GM12801 (cell line): ENCODE measurements at regions not wholly inside any gene's neighbourhood (a gene's known extent, or its start where the extent isn't known, plus 50 kb on each side); places are given as distances from the start of the nearest gene placed in this dataset.

Experiments used
- CTCF ChIP-seq: IDR thresholded peaks from one replicate; pipeline ENCODE4 v1.5.1; 2011; ENCODE audit warnings: control low read depth; ENCODE audit not compliant: insufficient read length; ENCODE audit errors: extremely low read depth

- no peak for TF ChIP-seq CTCF
These were observed 215.3 kb downstream of the ZFP36L2 start for GRCh38 chr2:43011158-43011491.

GRCh38 chr2:43010438-43011157 lies 215.8 kb downstream of the ZFP36L2 start:
- TF ChIP-seq CTCF: no peak

GRCh38 chr2:43009448-43009847 lies 217.0 kb downstream of the ZFP36L2 start:
- no peak for TF ChIP-seq CTCF

- TF ChIP-seq CTCF: no peak
These were observed 216.0 kb upstream of the HAAO start for GRCh38 chr2:43008388-43008787.

- TF ChIP-seq CTCF: no peak
These were observed 215.5 kb upstream of the HAAO start for GRCh38 chr2:43007901-43008300.

- no peak for TF ChIP-seq CTCF
These were observed 214.6 kb upstream of the HAAO start for GRCh38 chr2:43006834-43007543.

- TF ChIP-seq CTCF: no peak
These were observed 213.8 kb upstream of the HAAO start for GRCh38 chr2:43005975-43006833.
